Heart right ventricle (tissue), 16 donors: ENCODE measurements at regions not wholly inside any gene's neighbourhood (a gene's known extent, or its start where the extent isn't known, plus 50 kb on each side); places are given as distances from the start of the nearest gene placed in this dataset.

Experiments used
- ATAC-seq, 8 donors: fragments of 200-7000 bp; cut with Tn5 transposase; one replicate each; pipeline ENCODE4 v1.9.1; 2020; ENCODE audit warnings: mild to moderate bottlenecking in 8 of 8, moderate library complexity in 8 of 8, moderate number of reproducible peaks in 1 of 8
- DNase-seq, 2 donors: peaks; one replicate each; pipeline ENCODE4 v3.0.0-alpha.2; 2020
- H3K27ac ChIP-seq, 10 donors: fragments of 200-600 bp; sonication (generic) in 2 of 10; one replicate each; pipeline versions ENCODE4 v1.5.0 to v1.8.0; 2020 to 2022; ENCODE audit warnings: mild to moderate bottlenecking in 3 of 10
- H3K27me3 ChIP-seq, 7 donors: fragments of 200-600 bp; one replicate each; pipeline ENCODE4 v1.8.0; 2021 to 2022; ENCODE audit warnings: mild to moderate bottlenecking in 2 of 7
- H3K36me3 ChIP-seq, 9 donors: fragments of 200-600 bp; sonication (generic) in 1 of 9; one replicate each; pipeline versions ENCODE4 v1.5.0 to v1.8.0; 2020 to 2022; ENCODE audit warnings: mild to moderate bottlenecking in 2 of 9
- H3K4me1 ChIP-seq, 9 donors: fragments of 200-600 bp; sonication (generic) in 1 of 9; one replicate each; pipeline versions ENCODE4 v1.5.0 to v1.8.0; 2020 to 2022; ENCODE audit warnings: mild to moderate bottlenecking in 4 of 9
- H3K4me3 ChIP-seq, 10 donors: fragments of 200-600 bp; sonication (generic) in 2 of 10; one replicate each; pipeline versions ENCODE4 v1.5.0 to v1.8.0; 2020 to 2022; ENCODE audit warnings: mild to moderate bottlenecking in 7 of 10, moderate library complexity in 2 of 10
- H3K9me3 ChIP-seq, 11 donors: fragments of 200-600 bp in 10 of 11; sonication (generic) in 2 of 11; one replicate each; pipeline versions ENCODE4 v1.5.0 to v1.8.0; 2013 to 2022; ENCODE audit warnings: mild to moderate bottlenecking in 2 of 11, control low read depth in 1 of 11, moderate library complexity in 1 of 11
- WGBS, 2 donors: extraction: QIAGEN DNeasy Blood & Tissue Kit; methylation state at CpG; one replicate each; pipeline ENCODE4 v1.1.7; 2013; ENCODE audit warnings: inconsistent platforms in 1 of 2; 5-methylcytosine and 5-hydroxymethylcytosine counted together
- intact Hi-C, 10 donors: fragments of 100-400 bp; cut with DNase I; formaldehyde crosslinking; loops; one replicate each; pipeline versions ENCODE4 v1.11.1 to v1.14.2; 2022
- TF ChIP-seq, protein P1 (sequence below), 9 donors: fragments of 200-600 bp; sonication (generic) in 2 of 9; IDR thresholded peaks; one replicate each; pipeline versions ENCODE4 v1.5.0 to v1.8.0; 2021 to 2022; ENCODE audit warnings: antibody characterized with exemption in 9 of 9, mild to moderate bottlenecking in 5 of 9, moderate library complexity in 1 of 9
- donor health status: Arrhythmogenic right ventricular cardiomyopathy.
- donor health status: ischemic (EF 13 %, LVEDD 7.1; RV severe dilation, severe dysfunction).
- donor health status: healthy with polysubstance abuse.
- donor health status: DM: no; HTN: yes; CAD: no.
- donor health status: DM: no; HTN: no; CAD: no.
- donor health status: ischemic (EF 25% LVEDD 6.9; RV normal size, moderate dysfunction).
- donor health status: ischemic (EF 25% LVEDD 5.7; RV mildly dilated, moderate dysfunction).
- donor health status: healthy.
- donor health status: DM: yes; HTN: yes; CAD: no.
- donor health status: Ischemic cardiomyopathy.
- donor health status: ischemic (EF 35%, LVEDD 5.7; RV mildly dilated, moderate dysfunction).
- donor health status: nonischemic (EF 11% LVEDD 7.7; RV severe dilation, severe dysfunction).
- donor health status: DM: yes; HTN: yes; CAD: no.
- donor health status: PGD.
- donor health status: ischemic (EF 29% LVEDD 5.4; RV normal size, mild dysfunction).
- donor health status: nonischemic (EF 23%, LVEDD 6.1; RV moderate dilation, normal function).

DNA sequence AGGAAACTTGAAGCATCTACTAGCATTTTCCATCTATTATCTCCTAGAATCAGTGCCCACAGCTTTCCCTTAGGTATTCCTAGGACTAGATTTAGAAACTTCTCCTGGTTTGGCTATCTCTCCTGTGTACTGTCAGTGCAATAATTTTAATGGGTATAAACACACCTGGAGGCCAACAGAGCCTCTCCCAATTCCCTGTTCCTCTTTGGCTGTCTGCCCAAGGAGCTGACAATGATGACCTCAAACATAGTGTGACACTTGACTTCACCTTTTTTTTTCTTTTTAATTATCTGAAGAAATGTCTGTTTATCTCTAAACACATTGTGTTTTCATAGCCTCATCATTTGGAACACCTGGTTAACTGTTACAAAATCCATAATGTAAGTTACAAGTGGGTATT lies 754.5 kb upstream of the ALCAM start:
- Histone ChIP-seq H3K27ac (no peak overlapping the region), H3K27me3 (no peaks in the 10 kb centered on the region), H3K4me3 (no peak overlapping the region), H3K36me3 (no peaks in the 10 kb centered on the region), H3K9me3 (no peaks in the 10 kb centered on the region), H3K4me1 (no peaks in the 10 kb centered on the region)
- DNase-seq (no peak), ATAC-seq (no peak)
- TF ChIP-seq, protein P1, sequence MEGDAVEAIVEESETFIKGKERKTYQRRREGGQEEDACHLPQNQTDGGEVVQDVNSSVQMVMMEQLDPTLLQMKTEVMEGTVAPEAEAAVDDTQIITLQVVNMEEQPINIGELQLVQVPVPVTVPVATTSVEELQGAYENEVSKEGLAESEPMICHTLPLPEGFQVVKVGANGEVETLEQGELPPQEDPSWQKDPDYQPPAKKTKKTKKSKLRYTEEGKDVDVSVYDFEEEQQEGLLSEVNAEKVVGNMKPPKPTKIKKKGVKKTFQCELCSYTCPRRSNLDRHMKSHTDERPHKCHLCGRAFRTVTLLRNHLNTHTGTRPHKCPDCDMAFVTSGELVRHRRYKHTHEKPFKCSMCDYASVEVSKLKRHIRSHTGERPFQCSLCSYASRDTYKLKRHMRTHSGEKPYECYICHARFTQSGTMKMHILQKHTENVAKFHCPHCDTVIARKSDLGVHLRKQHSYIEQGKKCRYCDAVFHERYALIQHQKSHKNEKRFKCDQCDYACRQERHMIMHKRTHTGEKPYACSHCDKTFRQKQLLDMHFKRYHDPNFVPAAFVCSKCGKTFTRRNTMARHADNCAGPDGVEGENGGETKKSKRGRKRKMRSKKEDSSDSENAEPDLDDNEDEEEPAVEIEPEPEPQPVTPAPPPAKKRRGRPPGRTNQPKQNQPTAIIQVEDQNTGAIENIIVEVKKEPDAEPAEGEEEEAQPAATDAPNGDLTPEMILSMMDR (IDR thresholded peaks at IDR 0.05) = no peak
- intact Hi-C loops = no loop called here

DNA sequence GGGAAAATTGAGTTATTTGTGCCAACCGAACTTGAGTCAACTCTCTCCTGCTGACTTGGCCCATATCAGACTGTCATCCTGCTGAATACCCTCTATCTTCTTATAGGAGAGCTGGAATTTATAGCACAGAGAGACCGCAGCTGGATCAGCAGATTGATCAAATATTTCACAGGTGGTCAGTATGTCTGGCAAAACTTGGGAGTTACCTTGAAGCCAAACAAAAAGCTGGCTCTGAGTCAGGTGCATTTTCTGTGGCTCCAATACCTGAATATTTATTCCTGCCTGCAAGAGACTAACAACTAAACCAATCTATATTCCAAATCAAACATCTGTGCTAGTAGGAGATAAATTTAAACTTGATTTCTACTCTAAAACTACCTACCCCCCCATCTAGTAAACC lies 752.1 kb upstream of the ALCAM start:
- ATAC-seq = no peak
- TF ChIP-seq, protein P1 (IDR thresholded peaks at IDR 0.05) = no peak
- Histone ChIP-seq H3K27ac (no peak overlapping the region), H3K4me3 (no peak overlapping the region), H3K4me1 (no peaks in the 10 kb centered on the region), H3K9me3 (no peaks in the 10 kb centered on the region), H3K36me3 (no peaks in the 10 kb centered on the region), H3K27me3 (no peaks in the 10 kb centered on the region)
- 85 to 90% methylated on average over 2 of the region's 2 CpGs for WGBS, 2 donors
- intact Hi-C loops = no loop called here
- no peak for DNase-seq

DNA sequence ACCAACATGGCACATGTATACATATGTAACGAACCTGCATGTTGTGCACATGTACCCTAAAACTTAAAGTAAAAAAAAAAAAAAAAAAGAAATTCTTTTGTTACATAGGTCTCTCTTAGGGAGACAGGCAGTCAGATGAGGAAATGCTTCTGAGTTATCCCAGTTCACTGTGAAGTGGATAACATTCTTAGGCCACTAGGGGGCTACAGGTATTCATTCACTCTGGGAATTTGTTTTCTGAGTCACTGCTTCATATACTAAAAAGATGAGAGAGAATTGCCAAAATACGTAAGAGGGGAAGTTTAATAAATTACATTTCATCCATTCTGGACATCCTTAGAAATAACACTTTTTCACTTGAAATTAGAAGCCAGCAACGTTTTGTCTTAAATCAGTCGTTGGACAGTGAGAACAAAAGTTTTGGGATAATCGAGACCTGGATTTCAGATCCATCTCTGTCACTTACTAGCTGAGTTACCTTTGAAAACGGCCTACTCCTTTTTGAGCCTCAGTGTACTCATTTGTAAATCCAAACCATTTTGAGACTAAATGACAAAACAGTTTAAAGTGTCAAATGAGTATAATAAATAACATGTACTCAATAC lies 738.4 kb upstream of the ALCAM start:
- intact Hi-C loops = loop anchor here in 3 of 10 donors (5.0 to 10.0 kb wide), 2 partner anchors 737 to 739 kb away; partner anchors contain the start of gene ALCAM (in 3 of the 3)
- peak in 1 of 8 donors; percentile 51 for ATAC-seq
- DNase-seq = no peak

DNA sequence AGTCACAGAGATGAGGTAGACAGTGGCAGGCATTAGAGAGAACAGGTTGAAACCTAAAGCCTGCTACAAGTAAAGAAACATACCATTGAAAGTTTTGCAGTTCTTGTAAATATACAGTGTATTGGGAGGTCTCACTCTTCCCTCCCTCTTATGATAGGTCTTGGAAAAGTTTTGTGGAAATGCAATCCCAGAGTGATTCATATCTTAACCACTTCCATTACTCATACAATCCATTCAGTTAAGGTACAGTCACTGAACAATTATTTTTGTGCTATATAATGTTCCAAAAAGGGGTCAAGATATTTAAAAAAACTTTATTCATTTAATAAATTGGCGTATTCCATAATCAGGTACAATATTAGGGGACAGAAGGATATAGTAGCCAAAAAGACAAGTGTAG lies 737.7 kb upstream of the ALCAM start:
- Histone ChIP-seq H3K36me3 (no peaks in the 10 kb centered on the region), H3K27me3 (no peaks in the 10 kb centered on the region), H3K4me3 (no peak overlapping the region), H3K9me3 (no peaks in the 10 kb centered on the region), H3K4me1 (no peaks in the 10 kb centered on the region), H3K27ac (no peak overlapping the region)
- ATAC-seq (no peak), DNase-seq (no peak)
- intact Hi-C loops = loop anchor here in 3 of 10 donors (5.0 to 10.0 kb wide), 2 partner anchors 736 to 738 kb away; partner anchors contain the start of gene ALCAM (in 3 of the 3)
- TF ChIP-seq, protein P1 (IDR thresholded peaks at IDR 0.05) = no peak
- WGBS, 2 donors = 48 to 49% methylated on average over 1 of the region's 1 CpG

More for the DNA sequence above, 738.4 kb upstream of the ALCAM start:
- H3K27me3 ChIP-seq = no peaks in the 10 kb centered on the region
- no peaks in the 10 kb centered on the region for H3K9me3 ChIP-seq
- TF ChIP-seq, protein P1 (IDR thresholded peaks at IDR 0.05) = peak in 8 of 9 donors; percentile 9 to 58 (median 45)
- H3K4me3 ChIP-seq = no peak overlapping the region
- H3K36me3 ChIP-seq = no peaks in the 10 kb centered on the region
- 57 to 61% methylated on average over 6 of the region's 6 CpGs for WGBS, 2 donors
- no peak overlapping the region for H3K27ac ChIP-seq
- no peaks in the 10 kb centered on the region for H3K4me1 ChIP-seq
